ENCODE measurements at regions not wholly inside any gene's neighbourhood (a gene's known extent, or its start where the extent isn't known, plus 50 kb on each side); places are given as distances from the start of the nearest gene placed in this dataset.

DNA sequence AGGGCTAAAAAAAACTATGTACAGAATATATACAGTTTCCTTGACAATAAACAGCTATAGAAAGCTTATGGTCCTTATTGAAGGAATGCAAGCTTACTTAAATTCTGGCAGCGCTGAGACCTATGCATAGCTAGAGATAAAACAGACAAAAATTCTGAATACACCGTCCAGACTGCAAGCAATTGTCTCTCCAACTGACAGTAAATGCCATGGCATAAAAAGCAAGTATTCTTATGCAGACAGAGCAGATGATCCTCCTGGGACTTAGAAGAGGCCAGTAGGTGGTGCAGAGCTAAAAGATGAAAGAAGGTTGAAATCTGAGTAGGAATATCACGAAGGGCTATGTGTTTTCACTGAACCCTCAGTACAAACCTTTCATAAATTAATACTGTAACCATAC lies 157.0 kb upstream of the CACNA2D1 start:
- no peak for TF ChIP-seq POLR2AphosphoS5 (IDR thresholded peaks at IDR 0.05; ENCODE audit: low read depth, low read length)
- TF ChIP-seq SIN3A (IDR thresholded peaks at IDR 0.05; ENCODE audit: borderline replicate concordance, insufficient read depth, low read depth, low read length), result no peak
- TF ChIP-seq, protein P1, sequence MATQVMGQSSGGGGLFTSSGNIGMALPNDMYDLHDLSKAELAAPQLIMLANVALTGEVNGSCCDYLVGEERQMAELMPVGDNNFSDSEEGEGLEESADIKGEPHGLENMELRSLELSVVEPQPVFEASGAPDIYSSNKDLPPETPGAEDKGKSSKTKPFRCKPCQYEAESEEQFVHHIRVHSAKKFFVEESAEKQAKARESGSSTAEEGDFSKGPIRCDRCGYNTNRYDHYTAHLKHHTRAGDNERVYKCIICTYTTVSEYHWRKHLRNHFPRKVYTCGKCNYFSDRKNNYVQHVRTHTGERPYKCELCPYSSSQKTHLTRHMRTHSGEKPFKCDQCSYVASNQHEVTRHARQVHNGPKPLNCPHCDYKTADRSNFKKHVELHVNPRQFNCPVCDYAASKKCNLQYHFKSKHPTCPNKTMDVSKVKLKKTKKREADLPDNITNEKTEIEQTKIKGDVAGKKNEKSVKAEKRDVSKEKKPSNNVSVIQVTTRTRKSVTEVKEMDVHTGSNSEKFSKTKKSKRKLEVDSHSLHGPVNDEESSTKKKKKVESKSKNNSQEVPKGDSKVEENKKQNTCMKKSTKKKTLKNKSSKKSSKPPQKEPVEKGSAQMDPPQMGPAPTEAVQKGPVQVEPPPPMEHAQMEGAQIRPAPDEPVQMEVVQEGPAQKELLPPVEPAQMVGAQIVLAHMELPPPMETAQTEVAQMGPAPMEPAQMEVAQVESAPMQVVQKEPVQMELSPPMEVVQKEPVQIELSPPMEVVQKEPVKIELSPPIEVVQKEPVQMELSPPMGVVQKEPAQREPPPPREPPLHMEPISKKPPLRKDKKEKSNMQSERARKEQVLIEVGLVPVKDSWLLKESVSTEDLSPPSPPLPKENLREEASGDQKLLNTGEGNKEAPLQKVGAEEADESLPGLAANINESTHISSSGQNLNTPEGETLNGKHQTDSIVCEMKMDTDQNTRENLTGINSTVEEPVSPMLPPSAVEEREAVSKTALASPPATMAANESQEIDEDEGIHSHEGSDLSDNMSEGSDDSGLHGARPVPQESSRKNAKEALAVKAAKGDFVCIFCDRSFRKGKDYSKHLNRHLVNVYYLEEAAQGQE (IDR thresholded peaks at IDR 0.05; ENCODE audit: insufficient read depth in 1 of 2, low read depth in 2 of 2, low read length in 1 of 2), result no peak
- no peak for TF ChIP-seq TCF7L2 (IDR thresholded peaks at IDR 0.05; ENCODE audit: low read depth, low read length)
- no peak; the same call in 1 of the 2 replicates for TF ChIP-seq CTCF (IDR thresholded peaks at IDR 0.05)
- ATAC-seq, result no peak
- Histone ChIP-seq H3K4me1 (ENCODE audit: control insufficient read depth, insufficient read depth, low read length) (no peaks in the 10 kb centered on the region), H3K27ac (ENCODE audit: low read length) (no peak overlapping the region), H3K36me3 (ENCODE audit: control insufficient read depth, insufficient read depth, low read length) (no peaks in the 10 kb centered on the region), H3K27me3 (ENCODE audit: control insufficient read depth, insufficient read depth, low read length) (no peaks in the 10 kb centered on the region), H3K9me3 (ENCODE audit: control insufficient read depth, insufficient read depth, low read depth, low read length) (no peaks in the 10 kb centered on the region), H3K4me3 (ENCODE audit: low read depth in 2 of 2, low read length in 2 of 2) (no peak overlapping the region)
- in situ Hi-C loops (cut with HindIII; ENCODE audit: low pct_unique_long_range_greater_than_20kb, low sequenced_read_pairs) (no loop called here), intact Hi-C loops (cut with micrococcal nuclease; ENCODE audit: unreplicated experiment) (loop anchor here (5.0 to 10.0 kb wide), 4 partner anchors 127 to 1096 kb away; no protein-coding TSS in a partner anchor)
- no peak for DNase-seq (ENCODE audit: low read depth, low spot score)
- POLR2A ChIA-PET, result no interaction called here
- BruUV-seq (replicated peaks), result no TSS peak
- CTCF ChIA-PET, result interaction anchor here (0.6 kb wide), 1 partner anchor 319 kb away, joined by 3 read pairs; no protein-coding TSS in a partner anchor

DNA sequence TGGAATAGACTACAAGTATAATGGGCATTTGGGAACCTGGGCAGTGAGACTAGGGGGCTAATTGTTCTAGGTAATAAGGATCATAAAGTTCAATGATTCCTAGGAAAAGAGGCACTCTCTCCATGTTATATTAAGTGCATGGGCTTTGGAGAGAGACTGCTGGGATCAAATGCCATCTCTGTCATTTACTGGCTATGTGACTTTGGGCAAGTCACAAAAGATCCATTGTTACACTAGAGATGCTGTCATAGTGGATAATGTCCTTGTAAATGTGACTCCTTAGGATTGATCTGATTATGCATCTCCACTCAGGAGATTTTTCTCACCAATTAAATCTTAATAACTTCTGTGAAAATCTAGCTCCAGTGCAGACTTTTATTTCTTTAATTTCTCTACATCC lies 156.3 kb upstream of the CACNA2D1 start:
- in situ Hi-C loops (cut with HindIII; ENCODE audit: low pct_unique_long_range_greater_than_20kb, low sequenced_read_pairs) (no loop called here), intact Hi-C loops (cut with micrococcal nuclease; ENCODE audit: unreplicated experiment) (loop anchor here (5.0 to 10.0 kb wide), 4 partner anchors 127 to 1095 kb away; no protein-coding TSS in a partner anchor)
- ChIA-PET POLR2A (no interaction called here), CTCF (no interaction called here)
- no peak overlapping the region for H3K4me3 ChIP-seq (ENCODE audit: low read depth in 2 of 2, low read length in 2 of 2)
- no peak for ATAC-seq
- no peak overlapping the region for H3K27ac ChIP-seq (ENCODE audit: low read length)
- no peaks in the 10 kb centered on the region for H3K27me3 ChIP-seq (ENCODE audit: control insufficient read depth, insufficient read depth, low read length)
- no peaks in the 10 kb centered on the region for H3K9me3 ChIP-seq (ENCODE audit: control insufficient read depth, insufficient read depth, low read depth, low read length)
- BruUV-seq (replicated peaks), result no TSS peak
- DNase-seq (ENCODE audit: low read depth, low spot score), result no peak
- H3K4me1 ChIP-seq (ENCODE audit: control insufficient read depth, insufficient read depth, low read length), result no peaks in the 10 kb centered on the region
- no peak for TF ChIP-seq POLR2AphosphoS5 (IDR thresholded peaks at IDR 0.05; ENCODE audit: low read depth, low read length)
- TF ChIP-seq, protein P1 (IDR thresholded peaks at IDR 0.05; ENCODE audit: insufficient read depth in 1 of 2, low read depth in 2 of 2, low read length in 1 of 2), result no peak
- no peak for TF ChIP-seq TCF7L2 (IDR thresholded peaks at IDR 0.05; ENCODE audit: low read depth, low read length)
- TF ChIP-seq SIN3A (IDR thresholded peaks at IDR 0.05; ENCODE audit: borderline replicate concordance, insufficient read depth, low read depth, low read length), result no peak
- no peak for TF ChIP-seq CTCF (IDR thresholded peaks at IDR 0.05)
- no peaks in the 10 kb centered on the region for H3K36me3 ChIP-seq (ENCODE audit: control insufficient read depth, insufficient read depth, low read length)
